ENCODE measurements at regions not wholly inside any gene's neighbourhood (a gene's known extent, or its start where the extent isn't known, plus 50 kb on each side); places are given as distances from the start of the nearest gene placed in this dataset.

DNA sequence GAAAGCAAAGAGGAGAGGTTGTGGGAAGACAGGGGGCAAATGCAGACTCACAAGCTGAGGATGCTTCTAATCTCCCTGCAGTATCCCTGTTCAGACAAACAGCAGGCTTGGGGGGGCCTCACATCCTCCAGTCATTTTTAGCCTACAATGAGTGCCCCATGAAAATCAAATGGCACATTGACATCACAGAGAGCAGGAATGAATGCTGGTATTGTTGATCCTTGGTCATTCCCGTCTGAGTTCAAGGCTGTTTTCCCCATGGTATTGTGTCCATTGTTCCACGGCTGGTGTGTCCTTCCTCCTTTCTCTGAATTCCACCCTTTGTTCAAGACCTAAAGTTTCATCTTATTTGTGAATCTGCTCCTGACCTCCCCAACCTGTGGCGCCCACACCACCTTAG is 545.6 kb downstream of the AJAP1 start:
- TF ChIP-seq, protein P1, sequence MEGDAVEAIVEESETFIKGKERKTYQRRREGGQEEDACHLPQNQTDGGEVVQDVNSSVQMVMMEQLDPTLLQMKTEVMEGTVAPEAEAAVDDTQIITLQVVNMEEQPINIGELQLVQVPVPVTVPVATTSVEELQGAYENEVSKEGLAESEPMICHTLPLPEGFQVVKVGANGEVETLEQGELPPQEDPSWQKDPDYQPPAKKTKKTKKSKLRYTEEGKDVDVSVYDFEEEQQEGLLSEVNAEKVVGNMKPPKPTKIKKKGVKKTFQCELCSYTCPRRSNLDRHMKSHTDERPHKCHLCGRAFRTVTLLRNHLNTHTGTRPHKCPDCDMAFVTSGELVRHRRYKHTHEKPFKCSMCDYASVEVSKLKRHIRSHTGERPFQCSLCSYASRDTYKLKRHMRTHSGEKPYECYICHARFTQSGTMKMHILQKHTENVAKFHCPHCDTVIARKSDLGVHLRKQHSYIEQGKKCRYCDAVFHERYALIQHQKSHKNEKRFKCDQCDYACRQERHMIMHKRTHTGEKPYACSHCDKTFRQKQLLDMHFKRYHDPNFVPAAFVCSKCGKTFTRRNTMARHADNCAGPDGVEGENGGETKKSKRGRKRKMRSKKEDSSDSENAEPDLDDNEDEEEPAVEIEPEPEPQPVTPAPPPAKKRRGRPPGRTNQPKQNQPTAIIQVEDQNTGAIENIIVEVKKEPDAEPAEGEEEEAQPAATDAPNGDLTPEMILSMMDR (IDR thresholded peaks at IDR 0.05 in 2 of 3, conservative IDR thresholded peaks at IDR 0.05 in 1 of 3; ENCODE audit: borderline replicate concordance in 1 of 3, insufficient read depth in 1 of 3, low read depth in 2 of 3, low read length in 2 of 3): no peak
- no peak for TF ChIP-seq POLR2A (IDR thresholded peaks at IDR 0.05; ENCODE audit: borderline replicate concordance, extremely low read depth, insufficient read depth, insufficient read length)
- no peak for TF ChIP-seq SRF (IDR thresholded peaks at IDR 0.05; ENCODE audit: low read depth)
- TF ChIP-seq, protein P2, sequence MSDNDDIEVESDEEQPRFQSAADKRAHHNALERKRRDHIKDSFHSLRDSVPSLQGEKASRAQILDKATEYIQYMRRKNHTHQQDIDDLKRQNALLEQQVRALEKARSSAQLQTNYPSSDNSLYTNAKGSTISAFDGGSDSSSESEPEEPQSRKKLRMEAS (IDR thresholded peaks at IDR 0.05): no peak
- no peak for TF ChIP-seq YY1 (IDR thresholded peaks at IDR 0.05; ENCODE audit: extremely low read depth, insufficient replicate concordance, low read depth, low read length)
- TF ChIP-seq POLR2AphosphoS5 (IDR thresholded peaks at IDR 0.05; ENCODE audit: low read depth, low read length): no peak
- no peak for TF ChIP-seq RAD21 (IDR thresholded peaks at IDR 0.05; ENCODE audit: low read depth)
- no peak for TF ChIP-seq ZNF274 (IDR thresholded peaks at IDR 0.05; ENCODE audit: low read depth, low read length)
- no peak for TF ChIP-seq EZH2phosphoT487 (IDR thresholded peaks at IDR 0.05; ENCODE audit: borderline replicate concordance)
- no peak for TF ChIP-seq ZFX (IDR thresholded peaks at IDR 0.05)
- TF ChIP-seq EZH2 (IDR thresholded peaks at IDR 0.05): no peak
- TF ChIP-seq CEBPB (IDR thresholded peaks at IDR 0.05; ENCODE audit: low read depth): no peak
- no peak for TF ChIP-seq JUND (IDR thresholded peaks at IDR 0.05)

Data from HCT116 (cell line).